GM20000 (cell line): ENCODE measurements at regions not wholly inside any gene's neighbourhood (a gene's known extent, or its start where the extent isn't known, plus 50 kb on each side); places are given as distances from the start of the nearest gene placed in this dataset.
"Not testable (repeated sequence)": the region's sequence is repeated elsewhere in the genome, so short reads cannot be mapped to it uniquely, and the experiment has no call there.

ENCODE experiments used
- DNase-seq: peaks from one replicate; pipeline ENCODE4 v3.0.0; 2012; ENCODE audit warnings: low spot score
- CTCF ChIP-seq: IDR thresholded peaks from 2 replicates; pipeline ENCODE4 v1.5.1; 2012; ENCODE audit warnings: mild to moderate bottlenecking, control low read depth; ENCODE audit errors: extremely low read depth, missing control alignments

DNA sequence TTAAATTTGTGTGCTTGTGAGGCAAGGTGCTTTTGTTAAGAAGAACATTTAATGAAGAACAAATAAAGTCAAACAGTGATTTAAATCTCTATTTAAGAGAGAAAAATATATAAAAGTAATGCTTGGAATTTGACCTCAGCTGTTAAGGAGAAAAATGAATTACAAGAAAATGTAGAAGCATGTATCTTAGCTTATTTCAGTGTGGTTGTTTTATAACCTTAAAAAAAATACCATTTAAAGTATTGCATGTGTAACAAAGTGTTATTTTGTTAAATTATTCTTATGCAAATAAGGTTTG, 537.0 kb upstream of the SPRY2 start:
- no peak for DNase-seq
- no peak for TF ChIP-seq CTCF

DNA sequence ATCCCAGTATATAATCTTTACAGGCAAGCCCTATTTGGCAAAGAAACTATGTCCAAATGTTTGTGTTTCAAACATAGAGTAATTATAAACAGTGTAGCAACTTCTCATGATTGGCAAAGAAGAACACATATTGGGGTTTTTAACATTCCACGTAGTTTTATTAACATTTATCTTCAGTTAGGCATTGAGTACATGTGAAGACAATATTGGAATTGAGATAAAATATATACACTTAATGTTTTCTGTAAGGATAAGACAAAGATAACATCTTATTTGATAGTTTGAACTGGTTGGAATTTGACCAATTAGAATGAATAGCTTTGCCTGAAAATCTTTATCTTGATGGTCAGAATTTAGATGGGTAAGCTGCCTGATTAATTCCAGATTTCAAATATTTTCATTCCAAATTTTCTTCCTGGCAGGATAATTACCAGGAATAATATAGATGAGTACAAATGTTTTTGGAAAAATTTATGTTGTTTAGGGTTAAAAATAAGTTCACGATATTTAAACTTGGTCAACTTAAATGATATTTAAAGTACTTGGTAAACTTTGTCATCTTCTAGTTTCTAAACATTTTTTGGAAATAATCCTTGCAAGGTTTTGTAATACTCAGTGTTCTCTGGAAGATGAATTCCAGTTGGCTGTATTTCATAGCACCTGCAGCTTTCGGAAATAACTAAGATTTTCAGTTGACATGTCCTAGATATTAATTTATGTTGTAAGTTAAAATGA, 536.5 kb upstream of the SPRY2 start:
- DNase-seq = no peak
- no peak for TF ChIP-seq CTCF

- peak; percentile 16 for DNase-seq
- no peak for TF ChIP-seq CTCF
Observed at GRCh38 chr13:80873589-80873988, 532.7 kb upstream of the SPRY2 start.

DNA sequence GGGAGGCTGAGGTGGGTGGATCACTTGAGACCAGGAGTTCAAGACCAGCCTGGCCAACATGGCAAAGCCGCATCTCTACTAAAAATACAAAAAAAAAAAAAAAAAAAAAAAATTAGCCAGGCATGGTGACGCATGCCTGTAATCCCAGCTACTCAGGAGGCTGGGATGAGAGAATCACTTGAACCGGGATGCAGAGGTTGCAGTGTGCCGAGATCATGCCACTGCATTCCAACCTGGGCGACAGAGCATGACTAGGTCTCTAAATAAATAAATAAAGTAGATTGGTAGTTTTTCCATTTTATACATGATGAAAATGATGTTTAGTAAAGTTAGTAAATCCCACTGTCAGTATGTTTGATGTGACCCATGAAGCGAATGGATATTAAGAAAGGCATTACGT, 531.0 kb upstream of the SPRY2 start:
- DNase-seq = not testable (repeated sequence)

DNA sequence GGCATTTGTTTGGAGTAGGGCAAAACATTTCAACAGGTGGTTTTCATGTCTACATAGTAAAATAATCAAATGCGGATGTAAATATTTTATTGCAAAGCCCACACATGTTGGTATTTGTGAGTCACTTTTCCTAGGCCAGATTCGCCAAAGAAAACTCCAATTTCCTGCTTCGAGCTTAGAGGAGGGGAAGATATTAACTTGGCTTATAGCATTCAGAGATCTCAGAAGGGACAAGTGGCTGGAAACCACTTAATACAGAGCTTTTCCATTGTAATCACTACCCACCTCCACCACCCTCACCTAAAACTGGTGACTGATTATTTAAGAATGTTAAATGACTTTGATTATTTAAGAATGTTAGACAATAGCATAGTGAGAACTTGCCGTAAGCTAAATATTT, 530.6 kb upstream of the SPRY2 start:
- no peak for DNase-seq

GRCh38 chr13:80870186-80870585, 529.3 kb upstream of the SPRY2 start:
- no peak for DNase-seq
- no peak for TF ChIP-seq CTCF

More for the DNA sequence above, 530.6 kb upstream of the SPRY2 start:
- TF ChIP-seq CTCF = no peak

DNA sequence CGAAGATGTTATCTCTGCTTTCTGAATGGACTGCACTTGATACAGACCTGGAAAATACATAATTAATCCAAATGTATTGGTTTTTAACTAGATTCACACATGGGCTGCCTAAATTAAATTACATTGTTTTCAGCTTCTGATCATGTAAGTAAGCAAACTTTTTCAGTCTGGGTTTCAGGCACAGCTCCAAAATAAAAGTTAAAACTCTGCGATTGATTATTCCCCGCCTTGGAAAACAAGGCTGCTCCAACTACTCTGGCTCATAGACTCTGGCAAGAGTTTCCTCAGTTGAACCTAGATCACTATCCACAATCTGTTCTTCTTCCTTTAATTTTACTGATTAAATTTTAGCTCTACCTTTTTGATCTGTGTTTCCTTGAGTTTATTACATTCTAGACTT, 526.0 kb upstream of the SPRY2 start:
- TF ChIP-seq CTCF = no peak
- DNase-seq = no peak

DNA sequence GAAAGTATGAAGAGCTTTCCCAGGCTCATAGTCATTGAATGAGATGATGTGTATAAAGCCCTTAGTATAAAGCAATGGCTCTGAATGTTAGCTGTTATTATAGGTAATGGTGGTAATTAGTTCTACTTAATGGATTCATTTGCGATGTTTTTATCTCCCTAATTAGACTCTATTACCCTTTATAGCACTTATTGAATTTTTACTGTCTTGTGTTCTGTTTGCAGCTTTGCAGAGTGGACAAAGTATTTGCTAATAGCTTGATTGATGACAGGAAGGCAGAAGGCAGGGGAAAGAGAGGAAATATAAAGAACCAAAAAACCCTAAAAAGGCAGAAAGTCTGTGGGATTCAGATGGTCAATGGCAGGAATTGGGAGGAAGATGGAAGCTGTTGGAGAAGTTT, 524.4 kb upstream of the SPRY2 start:
- TF ChIP-seq CTCF = no peak

More for the DNA sequence above, 524.4 kb upstream of the SPRY2 start:
- DNase-seq = no peak
